Breast epithelium (tissue), 4 donors: ENCODE measurements at regions not wholly inside any gene's neighbourhood (a gene's known extent, or its start where the extent isn't known, plus 50 kb on each side); places are given as distances from the start of the nearest gene placed in this dataset.

Experiments used
- DNase-seq, 2 donors: peaks; one replicate each; pipeline ENCODE4 v3.0.0-alpha.2; 2019; ENCODE audit warnings: low spot score in 2 of 2
- H3K27ac ChIP-seq, 2 donors: fragments of 200-600 bp; sonication (generic) in 1 of 2; one replicate each; pipeline ENCODE4 v1.5.1; 2016 to 2019; ENCODE audit warnings: mild to moderate bottlenecking in 1 of 2
- H3K27me3 ChIP-seq, 2 donors: fragments of 200-600 bp; sonication (generic) in 1 of 2; one replicate each; pipeline versions ENCODE4 v1.5.1 to v1.6.0; 2017 to 2019; ENCODE audit warnings: control low read depth in 1 of 2, mild to moderate bottlenecking in 1 of 2
- H3K36me3 ChIP-seq: fragments of 200-600 bp; one replicate; pipeline ENCODE4 v1.5.1; 2019
- H3K4me1 ChIP-seq, 2 donors: fragments of 200-600 bp; sonication (generic); one replicate each; pipeline ENCODE4 v1.5.1; 2016 to 2019; ENCODE audit warnings: control low read depth in 1 of 2
- H3K4me3 ChIP-seq, 3 donors: fragments of 200-600 bp; sonication (generic); 1 replicate in 2 of 3; 2 replicates in 1 of 3; pipeline ENCODE4 v1.5.1; 2016 to 2019; ENCODE audit warnings: mild to moderate bottlenecking in 3 of 3, moderate library complexity in 2 of 3
- H3K9me3 ChIP-seq, 2 donors: fragments of 200-600 bp; sonication (generic) in 1 of 2; one replicate each; pipeline ENCODE4 v1.5.1; 2016 to 2019; ENCODE audit warnings: control low read depth in 1 of 2
- POLR2A ChIP-seq: fragments of 450-650 bp; IDR thresholded peaks from one replicate; pipeline ENCODE4 v1.6.1; 2016; ENCODE audit warnings: antibody characterized with exemption, mild to moderate bottlenecking, moderate library complexity
- POLR2AphosphoS5 ChIP-seq, 3 donors: sonication (generic); formaldehyde crosslinking; IDR thresholded peaks; one replicate each; pipeline ENCODE4 v1.6.1; 2017; ENCODE audit warnings: antibody characterized with exemption in 3 of 3
- intact Hi-C: fragments of 100-400 bp; cut with DNase I; formaldehyde crosslinking; loops from one replicate; pipeline ENCODE4 v1.15.1; 2023; ENCODE audit warnings: low total_unique reads
- TF ChIP-seq, protein P1 (sequence below), 3 donors: fragments of 450-650 bp; IDR thresholded peaks; one replicate each; pipeline ENCODE4 v1.5.1; 2016 to 2017; ENCODE audit warnings: antibody characterized with exemption in 3 of 3, mild to moderate bottlenecking in 3 of 3, moderate library complexity in 3 of 3

- intact Hi-C loops: no loop called here
- no peak for TF ChIP-seq POLR2AphosphoS5 (IDR thresholded peaks at IDR 0.05)
- TF ChIP-seq, protein P1, sequence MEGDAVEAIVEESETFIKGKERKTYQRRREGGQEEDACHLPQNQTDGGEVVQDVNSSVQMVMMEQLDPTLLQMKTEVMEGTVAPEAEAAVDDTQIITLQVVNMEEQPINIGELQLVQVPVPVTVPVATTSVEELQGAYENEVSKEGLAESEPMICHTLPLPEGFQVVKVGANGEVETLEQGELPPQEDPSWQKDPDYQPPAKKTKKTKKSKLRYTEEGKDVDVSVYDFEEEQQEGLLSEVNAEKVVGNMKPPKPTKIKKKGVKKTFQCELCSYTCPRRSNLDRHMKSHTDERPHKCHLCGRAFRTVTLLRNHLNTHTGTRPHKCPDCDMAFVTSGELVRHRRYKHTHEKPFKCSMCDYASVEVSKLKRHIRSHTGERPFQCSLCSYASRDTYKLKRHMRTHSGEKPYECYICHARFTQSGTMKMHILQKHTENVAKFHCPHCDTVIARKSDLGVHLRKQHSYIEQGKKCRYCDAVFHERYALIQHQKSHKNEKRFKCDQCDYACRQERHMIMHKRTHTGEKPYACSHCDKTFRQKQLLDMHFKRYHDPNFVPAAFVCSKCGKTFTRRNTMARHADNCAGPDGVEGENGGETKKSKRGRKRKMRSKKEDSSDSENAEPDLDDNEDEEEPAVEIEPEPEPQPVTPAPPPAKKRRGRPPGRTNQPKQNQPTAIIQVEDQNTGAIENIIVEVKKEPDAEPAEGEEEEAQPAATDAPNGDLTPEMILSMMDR (IDR thresholded peaks at IDR 0.05): no peak
- no peak for TF ChIP-seq POLR2A
- H3K27me3 ChIP-seq: no peaks in the 10 kb centered on the region
- DNase-seq: no peak
- H3K4me3 ChIP-seq: no peak overlapping the region
- H3K27ac ChIP-seq: no peak overlapping the region
- H3K9me3 ChIP-seq: no peaks in the 10 kb centered on the region
- no peaks in the 10 kb centered on the region for H3K36me3 ChIP-seq
- H3K4me1 ChIP-seq: peaks cover 7% of the 10 kb centered on the region in 2 donors
Measured at GRCh38 chr7:45976485-45976856, 55.4 kb upstream of the IGFBP3 start.

GRCh38 chr7:45975847-45976484 is 54.9 kb upstream of the IGFBP3 start:
- Histone ChIP-seq H3K27me3 (no peaks in the 10 kb centered on the region), H3K4me3 (no peak overlapping the region), H3K36me3 (no peaks in the 10 kb centered on the region), H3K9me3 (no peaks in the 10 kb centered on the region), H3K27ac (no peak overlapping the region), H3K4me1 (peaks cover 7% of the 10 kb centered on the region in 2 donors)
- no peak for DNase-seq
- TF ChIP-seq POLR2AphosphoS5 (IDR thresholded peaks at IDR 0.05): no peak
- intact Hi-C loops: no loop called here

DNA sequence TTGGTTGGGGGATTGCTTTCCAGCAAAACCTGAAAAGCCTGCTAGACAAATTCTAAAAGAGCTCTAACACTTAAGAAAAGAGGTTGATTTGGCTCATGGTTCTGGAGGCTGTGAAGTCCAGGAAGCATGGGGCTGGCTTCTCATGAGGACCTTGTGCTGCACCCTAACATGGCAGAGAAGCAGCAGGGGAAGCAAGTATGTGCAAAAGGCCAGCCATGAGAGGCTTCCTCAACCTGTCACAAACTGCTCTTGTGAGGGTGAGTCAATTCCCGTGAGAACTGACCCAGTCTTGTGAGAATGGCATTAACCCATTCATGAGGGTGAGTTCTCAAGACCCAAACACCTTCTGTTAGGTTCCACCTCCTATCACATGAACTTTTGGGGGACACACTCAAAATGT is 54.3 kb upstream of the IGFBP3 start:
- H3K4me1 ChIP-seq: peaks cover 7% of the 10 kb centered on the region in 2 donors
- H3K36me3 ChIP-seq: no peaks in the 10 kb centered on the region
- H3K27me3 ChIP-seq: no peaks in the 10 kb centered on the region
- no peaks in the 10 kb centered on the region for H3K9me3 ChIP-seq
- H3K4me3 ChIP-seq: no peak overlapping the region
- DNase-seq: no peak
- no peak overlapping the region for H3K27ac ChIP-seq
- intact Hi-C loops: no loop called here
- TF ChIP-seq POLR2AphosphoS5 (IDR thresholded peaks at IDR 0.05): no peak
- TF ChIP-seq, protein P1 (IDR thresholded peaks at IDR 0.05): no peak
- no peak for TF ChIP-seq POLR2A

DNA sequence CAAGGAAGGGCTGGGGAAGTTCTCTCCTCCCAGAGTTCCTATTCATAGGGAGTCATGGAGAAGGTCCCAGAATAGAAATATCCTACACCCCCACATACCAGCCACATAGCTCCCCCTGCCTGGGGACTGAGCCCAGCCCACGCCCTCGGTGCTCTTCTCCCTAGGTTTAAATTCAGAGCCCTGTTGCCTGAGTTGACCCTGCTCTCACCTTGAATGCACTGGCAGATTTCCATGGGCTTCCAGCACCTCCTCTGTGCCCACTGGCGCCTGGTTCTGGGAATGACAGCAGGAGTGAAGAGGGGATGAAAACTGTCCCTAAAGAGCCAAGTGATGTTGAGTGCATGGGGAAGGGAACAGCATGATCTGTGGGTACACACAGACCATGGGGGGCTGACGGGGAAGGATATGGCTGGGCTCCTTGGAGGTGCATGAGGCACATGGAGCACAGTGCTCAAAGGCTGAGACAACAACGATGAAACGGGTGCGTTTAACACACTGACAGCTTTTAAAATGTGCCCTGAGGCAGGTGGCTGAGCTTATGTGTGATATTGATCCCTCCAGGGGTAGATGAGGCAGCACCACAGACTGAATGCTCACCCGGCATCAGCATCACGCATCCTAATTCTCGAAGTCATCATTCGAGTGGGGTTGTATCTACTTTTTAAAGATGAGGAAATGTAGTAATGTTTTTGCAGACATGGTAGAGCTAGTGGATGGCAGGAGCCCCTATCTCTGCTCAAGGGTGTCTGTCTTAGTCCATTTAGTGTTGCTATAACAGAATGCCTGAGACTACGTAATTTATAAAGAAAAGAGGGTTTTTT is 53.7 kb upstream of the IGFBP3 start:
- H3K4me3 ChIP-seq: no peak overlapping the region
- no peaks in the 10 kb centered on the region for H3K36me3 ChIP-seq
- no peaks in the 10 kb centered on the region for H3K9me3 ChIP-seq
- no peak for TF ChIP-seq POLR2A
- TF ChIP-seq POLR2AphosphoS5 (IDR thresholded peaks at IDR 0.05): no peak
- TF ChIP-seq, protein P1 (IDR thresholded peaks at IDR 0.05): no peak
- DNase-seq: no peak
- H3K27ac ChIP-seq: no peak overlapping the region
- intact Hi-C loops: no loop called here
- no peaks in the 10 kb centered on the region for H3K27me3 ChIP-seq
- H3K4me1 ChIP-seq: peaks cover 7% of the 10 kb centered on the region in 2 donors

DNA sequence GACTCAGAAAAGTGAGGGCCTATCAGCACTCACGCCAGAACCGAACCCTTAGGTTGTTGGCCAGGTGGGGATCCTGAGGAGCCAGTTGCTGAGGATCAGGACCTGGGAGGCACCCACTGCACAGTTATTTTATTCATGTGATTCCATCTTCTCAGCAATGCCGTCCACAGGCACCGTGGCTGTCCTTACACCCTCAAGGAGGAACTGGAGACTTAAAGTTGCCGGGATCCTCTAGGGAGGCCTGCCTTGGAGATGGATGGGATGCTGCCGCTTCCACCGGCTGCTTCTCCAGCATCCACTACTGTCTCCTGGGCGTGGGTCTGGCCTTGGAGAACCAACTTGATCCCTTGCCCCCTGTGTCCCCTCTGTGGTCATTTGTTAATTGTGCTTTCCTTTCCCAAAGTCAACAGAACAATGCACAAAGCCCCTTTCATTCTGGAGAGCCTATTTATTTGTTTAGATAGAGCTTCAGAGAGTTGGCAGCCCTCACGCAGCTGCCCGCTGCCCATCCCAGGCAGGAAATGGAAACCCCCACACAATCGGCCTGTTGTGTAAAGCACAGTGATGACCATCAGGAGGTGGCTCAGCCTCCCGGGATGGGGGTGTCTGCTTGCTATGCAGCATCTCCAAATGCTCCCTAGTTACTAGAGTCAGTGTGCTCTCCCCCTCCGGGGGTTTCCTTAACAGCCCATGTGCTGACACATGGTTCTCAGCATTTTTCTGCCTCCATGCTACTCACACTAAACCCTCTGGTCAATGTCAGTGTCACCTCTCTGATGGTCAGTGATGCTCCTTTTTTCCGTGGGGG is 52.9 kb upstream of the IGFBP3 start:
- no peak for DNase-seq
- Histone ChIP-seq H3K27ac (no peak overlapping the region), H3K4me1 (peaks cover 4 to 5% of the 10 kb centered on the region in 2 donors), H3K4me3 (no peak overlapping the region), H3K36me3 (no peaks in the 10 kb centered on the region), H3K27me3 (no peaks in the 10 kb centered on the region), H3K9me3 (no peaks in the 10 kb centered on the region)
- TF ChIP-seq POLR2A: no peak
- TF ChIP-seq, protein P1 (IDR thresholded peaks at IDR 0.05): no peak
- no peak for TF ChIP-seq POLR2AphosphoS5 (IDR thresholded peaks at IDR 0.05)
- intact Hi-C loops: no loop called here
